AG09309 (cell line): ENCODE measurements at regions not wholly inside any gene's neighbourhood (a gene's known extent, or its start where the extent isn't known, plus 50 kb on each side); places are given as distances from the start of the nearest gene placed in this dataset.

Experiments
- DNase-seq: peaks from one replicate; pipeline ENCODE4 v3.0.0-alpha.2; 2010; ENCODE audit warnings: low read depth
- H3K4me3 ChIP-seq: 2 replicates; pipeline ENCODE4 v1.5.1; 2011; ENCODE audit warnings: mild to moderate bottlenecking, low read depth, low read length, moderate library complexity; ENCODE audit not compliant: control insufficient read depth
- TF ChIP-seq, protein P1 (sequence below): IDR thresholded peaks from 2 replicates; pipeline ENCODE4 v1.5.1; 2011; ENCODE audit warnings: mild to moderate bottlenecking, low read depth, low read length, inconsistent platforms; ENCODE audit not compliant: insufficient read depth, control insufficient read depth; ENCODE audit errors: missing control alignments

DNA sequence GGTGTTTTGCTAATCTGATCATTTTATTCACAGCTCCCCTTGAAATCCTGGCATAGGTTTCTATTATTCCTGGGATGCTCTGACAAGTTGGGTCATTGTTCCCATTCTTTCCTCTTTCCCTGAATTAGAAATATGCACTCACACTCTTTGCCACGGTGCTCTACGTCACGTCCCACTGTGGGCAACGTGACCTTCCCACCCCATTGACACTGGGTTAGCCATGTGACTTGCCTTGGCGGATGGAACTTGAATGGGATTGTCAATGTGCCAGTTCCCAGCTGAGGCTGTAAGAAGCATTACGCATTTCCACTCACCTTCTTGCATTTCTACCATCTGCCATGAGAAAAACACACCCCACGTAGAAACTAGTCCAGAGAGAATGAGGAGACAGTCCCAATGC, 492.4 kb downstream of the SHISA9 start:
- TF ChIP-seq, protein P1, sequence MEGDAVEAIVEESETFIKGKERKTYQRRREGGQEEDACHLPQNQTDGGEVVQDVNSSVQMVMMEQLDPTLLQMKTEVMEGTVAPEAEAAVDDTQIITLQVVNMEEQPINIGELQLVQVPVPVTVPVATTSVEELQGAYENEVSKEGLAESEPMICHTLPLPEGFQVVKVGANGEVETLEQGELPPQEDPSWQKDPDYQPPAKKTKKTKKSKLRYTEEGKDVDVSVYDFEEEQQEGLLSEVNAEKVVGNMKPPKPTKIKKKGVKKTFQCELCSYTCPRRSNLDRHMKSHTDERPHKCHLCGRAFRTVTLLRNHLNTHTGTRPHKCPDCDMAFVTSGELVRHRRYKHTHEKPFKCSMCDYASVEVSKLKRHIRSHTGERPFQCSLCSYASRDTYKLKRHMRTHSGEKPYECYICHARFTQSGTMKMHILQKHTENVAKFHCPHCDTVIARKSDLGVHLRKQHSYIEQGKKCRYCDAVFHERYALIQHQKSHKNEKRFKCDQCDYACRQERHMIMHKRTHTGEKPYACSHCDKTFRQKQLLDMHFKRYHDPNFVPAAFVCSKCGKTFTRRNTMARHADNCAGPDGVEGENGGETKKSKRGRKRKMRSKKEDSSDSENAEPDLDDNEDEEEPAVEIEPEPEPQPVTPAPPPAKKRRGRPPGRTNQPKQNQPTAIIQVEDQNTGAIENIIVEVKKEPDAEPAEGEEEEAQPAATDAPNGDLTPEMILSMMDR: no peak
- no peak for DNase-seq

DNA sequence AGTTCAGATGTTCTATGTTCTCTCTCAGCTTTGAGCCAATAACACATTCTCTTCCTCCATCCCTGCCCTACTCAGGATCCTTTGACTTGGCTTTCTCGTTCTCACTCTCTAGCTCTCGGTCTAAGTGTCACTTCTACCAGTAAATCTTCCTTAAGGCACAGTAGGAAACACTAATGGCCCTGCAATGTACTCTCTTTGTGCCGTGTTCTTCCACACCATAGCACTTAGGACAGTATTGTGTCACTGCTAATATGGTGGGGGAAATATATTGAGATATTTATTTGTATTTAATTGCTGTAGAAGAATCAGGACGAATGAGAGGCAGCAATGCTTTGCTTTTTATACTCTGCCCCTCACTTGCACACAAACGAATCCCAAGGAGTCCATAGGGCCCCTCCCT, 493.1 kb downstream of the SHISA9 start:
- no peak overlapping the region for H3K4me3 ChIP-seq
- TF ChIP-seq, protein P1: no peak
- DNase-seq: no peak

More for the DNA sequence above, 492.4 kb downstream of the SHISA9 start:
- H3K4me3 ChIP-seq: no peak overlapping the region

DNA sequence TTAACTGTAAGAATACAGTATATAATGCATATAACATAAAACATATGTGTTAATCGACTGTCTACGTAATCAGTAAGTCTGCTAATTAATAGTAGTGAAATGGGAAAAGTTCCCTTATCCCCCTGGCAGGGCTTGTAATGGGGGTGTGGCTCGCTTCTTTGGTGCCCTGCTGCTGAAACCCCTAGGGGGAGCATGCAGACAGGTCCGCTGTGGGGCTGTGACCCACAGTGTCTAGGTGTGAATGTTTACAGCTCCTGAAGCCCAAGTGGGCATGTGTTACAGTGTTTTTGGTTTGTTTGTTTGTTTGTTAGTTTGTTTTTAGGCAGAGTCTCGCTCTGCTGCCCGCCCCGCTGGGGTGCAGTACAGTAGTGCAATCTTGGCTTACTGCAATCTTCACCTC, 495.7 kb downstream of the SHISA9 start:
- TF ChIP-seq, protein P1: no peak
- no peak overlapping the region for H3K4me3 ChIP-seq
- no peak for DNase-seq

DNA sequence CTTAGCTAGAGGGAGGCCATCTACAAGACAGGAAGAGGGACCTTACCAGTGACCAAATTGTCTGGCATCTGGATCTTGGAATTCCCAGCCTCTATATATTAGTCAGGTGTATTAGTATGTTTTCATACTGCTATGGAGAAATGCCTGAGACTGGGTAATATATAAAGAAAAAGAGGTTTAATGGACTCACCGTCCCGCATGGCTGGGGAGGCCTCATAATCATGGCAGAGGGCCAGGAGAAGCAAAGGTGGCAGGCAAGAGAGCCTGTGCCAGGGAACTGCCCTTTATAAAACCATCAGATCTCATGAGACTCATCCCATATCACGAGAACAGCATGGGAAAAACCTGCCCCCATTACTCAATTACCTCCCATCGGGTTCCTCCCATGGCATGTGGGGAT, 500.2 kb downstream of the SHISA9 start:
- no peak for DNase-seq
- TF ChIP-seq, protein P1: no peak
- no peak overlapping the region for H3K4me3 ChIP-seq

DNA sequence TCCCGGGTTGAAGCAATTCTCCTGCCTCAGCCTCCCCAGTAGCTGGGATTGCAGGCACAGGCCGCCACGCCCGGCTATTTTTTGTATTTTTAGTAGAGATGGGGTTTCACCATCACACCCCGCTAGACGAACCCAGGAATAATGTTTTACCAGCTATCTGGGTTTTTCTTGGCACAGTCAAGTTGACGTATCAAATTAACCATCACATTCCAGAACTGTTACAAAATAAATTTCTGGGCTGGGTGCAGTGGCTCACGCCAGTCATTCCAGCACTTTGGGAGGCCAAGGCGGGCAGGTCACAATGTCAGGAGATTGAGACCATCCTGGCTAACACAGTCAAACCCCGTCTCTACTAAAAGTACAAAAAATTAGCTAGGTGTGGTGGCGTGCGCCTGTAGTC, 501.2 kb downstream of the SHISA9 start:
- TF ChIP-seq, protein P1: no peak
- no peak for DNase-seq
- no peak overlapping the region for H3K4me3 ChIP-seq

DNA sequence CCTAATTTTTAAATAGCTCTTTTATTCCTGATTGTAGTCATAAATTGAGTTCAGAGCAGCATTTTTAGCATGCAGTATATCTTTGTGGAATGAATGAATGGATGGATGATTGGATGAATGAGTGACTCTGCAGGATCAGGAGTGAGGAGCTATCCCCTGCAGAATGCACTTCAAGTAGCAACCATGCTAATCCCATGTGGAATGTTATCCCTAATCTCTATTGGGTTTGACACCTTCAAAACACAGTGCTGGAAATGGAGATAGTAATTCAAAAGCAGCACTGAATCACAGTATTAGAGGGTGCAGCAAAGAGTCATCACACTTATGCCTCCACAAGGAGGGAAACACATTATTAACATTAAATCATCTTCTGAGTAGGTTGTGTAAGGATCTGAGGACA, 501.9 kb downstream of the SHISA9 start:
- TF ChIP-seq, protein P1: no peak
- H3K4me3 ChIP-seq: no peak overlapping the region
- no peak for DNase-seq

DNA sequence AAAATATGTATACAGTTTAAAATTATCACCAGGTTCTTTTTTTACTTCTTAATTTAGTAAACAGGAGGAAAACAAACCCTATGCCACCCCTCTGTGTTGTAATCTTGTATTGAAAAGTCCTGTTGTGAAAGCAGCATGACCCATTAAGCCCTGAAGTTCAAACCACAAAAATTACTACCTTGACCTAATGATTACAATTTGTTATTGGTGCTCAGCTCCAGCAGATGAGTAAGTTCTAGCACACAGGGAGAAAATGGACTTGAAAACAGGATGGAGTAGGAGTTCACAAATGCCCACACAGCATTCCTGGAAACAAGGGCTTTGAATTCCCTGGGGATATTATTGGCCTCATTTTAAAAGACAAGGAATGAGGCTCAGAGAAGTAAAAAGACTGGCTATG, 505.8 kb upstream of the ERCC4 start:
- TF ChIP-seq, protein P1: no peak
- no peak overlapping the region for H3K4me3 ChIP-seq
- DNase-seq: no peak
